HepG2 (cell line): ENCODE measurements at regions not wholly inside any gene's neighbourhood (a gene's known extent, or its start where the extent isn't known, plus 50 kb on each side); places are given as distances from the start of the nearest gene placed in this dataset.

ENCODE experiments used
- ATAC-seq: fragments of 200-7000 bp; cut with Tn5 transposase; 3 replicates; pipeline ENCODE4 v1.9.1; 2020; ENCODE audit warnings: mild to moderate bottlenecking, moderate library complexity
- BruUV-seq: library from RNA; stranded (reverse); fragments of 400-500 nt; replicated peaks from 2 replicates; lab custom pipeline; 2021; lab: Mats Ljungman, UMichigan
- CTCF ChIA-PET: fragments of 300-600 bp; formaldehyde crosslinking; extraction: SDS; loops from one replicate; lab custom pipeline; 2021; ENCODE audit warnings: low total read pairs, inconsistent platforms, low intra/inter-chr PET ratio; lab: Yijun Ruan, JAX
- POLR2A ChIA-PET: fragments of 350-600 bp; sonication (Branson Sonifier 250); formaldehyde crosslinking; loops from one replicate; lab custom pipeline; 2020; ENCODE audit warnings: antibody characterized with exemption, inconsistent platforms; lab: Yijun Ruan, JAX
- DNase-seq: peaks from one replicate; pipeline ENCODE4 v3.0.0-alpha.2; 2015; ENCODE audit warnings: low spot score
- FAIRE-seq: peaks from 3 replicates; lab custom pipeline; 2011; peaks lifted over from hg19 to GRCh38; lab: Jason Lieb, UNC
- H2AFZ ChIP-seq: one replicate; pipeline ENCODE4 v1.6.1; 2011; ENCODE audit warnings: low read length, inconsistent platforms
- H3K27ac ChIP-seq: fragments of 300-600 bp; 3 replicates; pipeline ENCODE4 v1.8.0; 2011; ENCODE audit warnings: mixed run types, mild to moderate bottlenecking, mixed read lengths, low read length, inconsistent platforms; ENCODE audit not compliant: insufficient read depth; ENCODE audit errors: extremely low read length
- H3K27me3 ChIP-seq, 2 experiments: fragments of 200-600 bp in 1 of 2; 2 replicates in 1 of 2; 3 replicates in 1 of 2; pipeline versions ENCODE4 v1.6.0 to v1.8.0; 2011; ENCODE audit warnings: low read length in 2 of 2, mild to moderate bottlenecking in 2 of 2, moderate library complexity in 2 of 2, inconsistent platforms in 1 of 2; ENCODE audit not compliant: insufficient read depth in 2 of 2, control insufficient read depth in 1 of 2
- H3K36me3 ChIP-seq, 2 experiments: fragments of 200-600 bp in 1 of 2; replicated peaks in 1 of 2; 2 replicates in 1 of 2; 3 replicates in 1 of 2; pipeline versions ENCODE4 v1.5.1 to v1.8.0; 2011; ENCODE audit warnings: low read length in 2 of 2, inconsistent platforms in 1 of 2; ENCODE audit not compliant: insufficient read depth in 2 of 2, control insufficient read depth in 1 of 2
- H3K4me1 ChIP-seq: 2 replicates; pipeline ENCODE4 v1.5.1; 2012; ENCODE audit warnings: low read length, inconsistent platforms; ENCODE audit not compliant: insufficient read depth
- H3K4me2 ChIP-seq: 2 replicates; pipeline ENCODE4 v1.6.0; 2011; ENCODE audit warnings: low read depth, low read length, inconsistent platforms
- H3K4me3 ChIP-seq, 3 experiments: fragments of 200-600 bp in 1 of 3; sonication (generic), shearing (Covaris generic) in 1 of 3; replicated peaks in 1 of 3; 2 replicates each; pipeline ENCODE4 v1.5.1; 2011 to 2016; ENCODE audit warnings: low read length in 3 of 3, inconsistent platforms in 2 of 3, low read depth in 2 of 3, mild to moderate bottlenecking in 2 of 3, control low read depth in 1 of 3, mixed read lengths in 1 of 3; ENCODE audit not compliant: insufficient read depth in 1 of 3
- H3K79me2 ChIP-seq: one replicate; pipeline ENCODE4 v1.6.1; 2011; ENCODE audit warnings: low read length, inconsistent platforms; ENCODE audit not compliant: insufficient read depth
- H3K9ac ChIP-seq: 2 replicates; pipeline ENCODE4 v1.6.0; 2011; ENCODE audit warnings: mild to moderate bottlenecking, low read depth, low read length, inconsistent platforms; ENCODE audit not compliant: insufficient read depth
- H3K9me3 ChIP-seq: 2 replicates; pipeline ENCODE4 v1.5.1; 2012; ENCODE audit warnings: mild to moderate bottlenecking, low read length
- H4K20me1 ChIP-seq: 2 replicates; pipeline ENCODE4 v1.6.0; 2011; ENCODE audit warnings: inconsistent platforms, mild to moderate bottlenecking, low read length, moderate library complexity; ENCODE audit not compliant: insufficient read depth
- KDM5A ChIP-seq: fragments of 200-600 bp; sonication (generic); IDR thresholded peaks from 2 replicates; pipeline ENCODE4 v1.7.0; 2018; ENCODE audit warnings: antibody characterized with exemption, mild to moderate bottlenecking, low read length, borderline replicate concordance
- STAG1 ChIP-seq: sonication (generic); formaldehyde crosslinking; IDR thresholded peaks from 2 replicates; pipeline ENCODE4 v1.4.0; 2020; ENCODE audit warnings: missing genetic modification reagents
- WGBS: methylation state at CpG from one replicate; pipeline ENCODE4 v1.1.6; 2017; ENCODE audit warnings: low lambda C conversion rate; 5-methylcytosine and 5-hydroxymethylcytosine counted together
- in situ Hi-C: cut with HindIII; loops from 2 replicates; pipeline ENCODE4 v1.10.0; 2017; ENCODE audit warnings: low pct_unique_long_range_greater_than_20kb; ENCODE audit not compliant: extremely low pct_ligation_motif_present
- intact Hi-C: fragments of 100-400 bp; cut with micrococcal nuclease; formaldehyde crosslinking; loops from one replicate; pipeline ENCODE4 v1.10.0; 2022; ENCODE audit not compliant: unreplicated experiment
- TF ChIP-seq, protein P1 (sequence below): sonication (generic); formaldehyde crosslinking; IDR thresholded peaks from 2 replicates; pipeline ENCODE4 v1.5.1; 2020; ENCODE audit warnings: mild to moderate bottlenecking, missing genetic modification reagents, borderline replicate concordance
- TF ChIP-seq, protein P2 (sequence below): conservative IDR thresholded peaks from 2 replicates; pipeline ENCODE4 v1.6.1; 2018; ENCODE audit warnings: missing genetic modification reagents

DNA sequence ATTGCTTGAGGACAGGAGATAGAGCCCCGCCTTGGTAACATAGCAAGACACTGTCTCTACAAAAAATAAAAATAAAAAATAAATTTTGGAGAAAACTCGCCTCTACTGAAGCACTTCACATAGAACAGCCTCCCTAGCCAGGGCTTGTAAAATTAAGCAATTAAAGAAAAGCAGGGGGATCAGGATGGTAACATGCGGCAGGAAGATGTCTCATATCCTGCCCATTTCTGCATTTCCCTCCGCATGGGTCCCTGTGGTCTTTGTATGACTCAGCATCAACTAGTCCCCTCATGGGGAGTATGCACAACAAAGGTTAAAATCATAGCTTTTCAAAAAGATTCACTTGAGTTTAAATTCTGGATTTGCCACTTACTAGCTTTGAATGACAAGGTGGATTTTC, 379.0 kb downstream of the EPHA7 start (continued):
- no peak for TF ChIP-seq KDM5A
- TF ChIP-seq, protein P1, sequence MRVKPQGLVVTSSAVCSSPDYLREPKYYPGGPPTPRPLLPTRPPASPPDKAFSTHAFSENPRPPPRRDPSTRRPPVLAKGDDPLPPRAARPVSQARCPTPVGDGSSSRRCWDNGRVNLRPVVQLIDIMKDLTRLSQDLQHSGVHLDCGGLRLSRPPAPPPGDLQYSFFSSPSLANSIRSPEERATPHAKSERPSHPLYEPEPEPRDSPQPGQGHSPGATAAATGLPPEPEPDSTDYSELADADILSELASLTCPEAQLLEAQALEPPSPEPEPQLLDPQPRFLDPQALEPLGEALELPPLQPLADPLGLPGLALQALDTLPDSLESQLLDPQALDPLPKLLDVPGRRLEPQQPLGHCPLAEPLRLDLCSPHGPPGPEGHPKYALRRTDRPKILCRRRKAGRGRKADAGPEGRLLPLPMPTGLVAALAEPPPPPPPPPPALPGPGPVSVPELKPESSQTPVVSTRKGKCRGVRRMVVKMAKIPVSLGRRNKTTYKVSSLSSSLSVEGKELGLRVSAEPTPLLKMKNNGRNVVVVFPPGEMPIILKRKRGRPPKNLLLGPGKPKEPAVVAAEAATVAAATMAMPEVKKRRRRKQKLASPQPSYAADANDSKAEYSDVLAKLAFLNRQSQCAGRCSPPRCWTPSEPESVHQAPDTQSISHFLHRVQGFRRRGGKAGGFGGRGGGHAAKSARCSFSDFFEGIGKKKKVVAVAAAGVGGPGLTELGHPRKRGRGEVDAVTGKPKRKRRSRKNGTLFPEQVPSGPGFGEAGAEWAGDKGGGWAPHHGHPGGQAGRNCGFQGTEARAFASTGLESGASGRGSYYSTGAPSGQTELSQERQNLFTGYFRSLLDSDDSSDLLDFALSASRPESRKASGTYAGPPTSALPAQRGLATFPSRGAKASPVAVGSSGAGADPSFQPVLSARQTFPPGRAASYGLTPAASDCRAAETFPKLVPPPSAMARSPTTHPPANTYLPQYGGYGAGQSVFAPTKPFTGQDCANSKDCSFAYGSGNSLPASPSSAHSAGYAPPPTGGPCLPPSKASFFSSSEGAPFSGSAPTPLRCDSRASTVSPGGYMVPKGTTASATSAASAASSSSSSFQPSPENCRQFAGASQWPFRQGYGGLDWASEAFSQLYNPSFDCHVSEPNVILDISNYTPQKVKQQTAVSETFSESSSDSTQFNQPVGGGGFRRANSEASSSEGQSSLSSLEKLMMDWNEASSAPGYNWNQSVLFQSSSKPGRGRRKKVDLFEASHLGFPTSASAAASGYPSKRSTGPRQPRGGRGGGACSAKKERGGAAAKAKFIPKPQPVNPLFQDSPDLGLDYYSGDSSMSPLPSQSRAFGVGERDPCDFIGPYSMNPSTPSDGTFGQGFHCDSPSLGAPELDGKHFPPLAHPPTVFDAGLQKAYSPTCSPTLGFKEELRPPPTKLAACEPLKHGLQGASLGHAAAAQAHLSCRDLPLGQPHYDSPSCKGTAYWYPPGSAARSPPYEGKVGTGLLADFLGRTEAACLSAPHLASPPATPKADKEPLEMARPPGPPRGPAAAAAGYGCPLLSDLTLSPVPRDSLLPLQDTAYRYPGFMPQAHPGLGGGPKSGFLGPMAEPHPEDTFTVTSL (CRISPR knock-in tag): no peak

DNA sequence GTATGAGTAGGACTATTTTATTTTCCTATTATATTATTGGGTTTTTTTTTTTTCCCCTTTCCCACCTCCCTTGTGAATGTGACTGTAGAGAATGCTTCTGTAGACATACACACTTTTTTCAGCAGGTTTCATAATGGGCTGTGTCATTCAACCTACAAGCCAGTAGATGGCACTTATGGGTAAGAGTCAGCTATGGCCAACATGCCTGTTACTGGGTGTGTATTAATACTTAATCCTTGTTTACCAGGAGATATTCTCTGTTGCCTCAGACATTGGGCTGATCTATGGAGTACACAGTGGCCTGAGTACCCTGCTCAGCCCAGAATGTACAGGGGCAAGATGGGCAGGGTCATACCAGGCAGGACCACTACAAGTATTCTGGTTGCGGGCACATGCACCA, 382.5 kb downstream of the EPHA7 start:
- ATAC-seq (peak; percentile 41; the same call in 2 of the 3 replicates), DNase-seq (peak; percentile 4), FAIRE-seq (no peak)
- Histone ChIP-seq H3K9ac (no peak overlapping the region), H3K4me2 (no peak overlapping the region), H3K9me3 (peaks cover 21% of the 10 kb centered on the region), H4K20me1 (no peaks in the 10 kb centered on the region), H2AFZ (no peak overlapping the region), H3K27ac (no peak overlapping the region), H3K36me3 (no peaks in the 10 kb centered on the region), H3K4me3 (no peak overlapping the region), H3K27me3 (no peaks in the 10 kb centered on the region), H3K4me1 (no peaks in the 10 kb centered on the region), H3K79me2 (no peaks in the 10 kb centered on the region)
- no TSS peak for BruUV-seq
- 13% methylated on average over 1 of the region's 1 CpG for WGBS
- intact Hi-C loops (no loop called here), in situ Hi-C loops (no loop called here)
- TF ChIP-seq, protein P2, sequence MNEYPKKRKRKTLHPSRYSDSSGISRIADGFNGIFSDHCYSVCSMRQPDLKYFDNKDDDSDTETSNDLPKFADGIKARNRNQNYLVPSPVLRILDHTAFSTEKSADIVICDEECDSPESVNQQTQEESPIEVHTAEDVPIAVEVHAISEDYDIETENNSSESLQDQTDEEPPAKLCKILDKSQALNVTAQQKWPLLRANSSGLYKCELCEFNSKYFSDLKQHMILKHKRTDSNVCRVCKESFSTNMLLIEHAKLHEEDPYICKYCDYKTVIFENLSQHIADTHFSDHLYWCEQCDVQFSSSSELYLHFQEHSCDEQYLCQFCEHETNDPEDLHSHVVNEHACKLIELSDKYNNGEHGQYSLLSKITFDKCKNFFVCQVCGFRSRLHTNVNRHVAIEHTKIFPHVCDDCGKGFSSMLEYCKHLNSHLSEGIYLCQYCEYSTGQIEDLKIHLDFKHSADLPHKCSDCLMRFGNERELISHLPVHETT (CRISPR knock-in tag): no peak
- TF ChIP-seq STAG1 (CRISPR knock-in tag): peak; percentile 11; the same call in 1 of the 2 replicates
- ChIA-PET CTCF (no interaction called here), POLR2A (no interaction called here)
